Body of pancreas (tissue), 4 donors: ENCODE measurements at regions not wholly inside any gene's neighbourhood (a gene's known extent, or its start where the extent isn't known, plus 50 kb on each side); places are given as distances from the start of the nearest gene placed in this dataset.

Experiments used
- ATAC-seq: fragments of 150-250 bp; one replicate; pipeline ENCODE4 v1.9.1; 2016
- DNase-seq, 4 donors: peaks; one replicate each; pipeline ENCODE4 v3.0.0-alpha.2; 2019
- H3K27ac ChIP-seq, 4 donors: fragments of 200-600 bp; sonication (generic); 1 replicate in 3 of 4; 2 replicates in 1 of 4; pipeline versions ENCODE4 v1.5.1 to v1.6.1; 2016 to 2019; ENCODE audit warnings: mild to moderate bottlenecking in 1 of 4, mixed read lengths in 1 of 4, moderate library complexity in 1 of 4
- H3K27me3 ChIP-seq, 2 donors: fragments of 200-600 bp; sonication (generic); one replicate each; pipeline ENCODE4 v1.6.0; 2016; ENCODE audit warnings: mild to moderate bottlenecking in 1 of 2
- H3K36me3 ChIP-seq, 2 donors: fragments of 200-600 bp; sonication (generic); replicated peaks in 1 of 2; 2 replicates each; pipeline ENCODE4 v1.5.1; 2016; ENCODE audit warnings: low read depth in 2 of 2; ENCODE audit not compliant: insufficient read depth in 1 of 2
- H3K4me1 ChIP-seq: fragments of 200-600 bp; sonication (generic); one replicate; pipeline ENCODE4 v1.6.0; 2016
- H3K4me3 ChIP-seq, 2 donors: fragments of 200-600 bp; sonication (generic); 1 replicate in 1 of 2; 2 replicates in 1 of 2; pipeline ENCODE4 v1.5.1; 2016 to 2019
- H3K9me3 ChIP-seq, 3 donors: fragments of 200-600 bp; sonication (generic); 1 replicate in 2 of 3; 2 replicates in 1 of 3; pipeline ENCODE4 v1.5.1; 2016
- CTCF ChIP-seq, 7 experiments: fragments of 450-650 bp in 4 of 7; fragments of 200-600 bp in 3 of 7; sonication (generic) in 3 of 7; IDR thresholded peaks; one replicate each; pipeline ENCODE4 v1.5.1; 2016 to 2019; ENCODE audit warnings: antibody characterized with exemption in 7 of 7
- POLR2A ChIP-seq, 3 donors: fragments of 450-650 bp; IDR thresholded peaks; one replicate each; pipeline ENCODE4 v1.6.1; 2016; ENCODE audit warnings: antibody characterized with exemption in 3 of 3, mild to moderate bottlenecking in 2 of 3
- WGBS, 2 donors: methylation state at CpG; one replicate each; pipeline ENCODE4 v1.1.5; 2017; 5-methylcytosine and 5-hydroxymethylcytosine counted together
- intact Hi-C: fragments of 100-400 bp; cut with DNase I; formaldehyde crosslinking; loops from one replicate; pipeline ENCODE4 v1.15.1; 2023

DNA sequence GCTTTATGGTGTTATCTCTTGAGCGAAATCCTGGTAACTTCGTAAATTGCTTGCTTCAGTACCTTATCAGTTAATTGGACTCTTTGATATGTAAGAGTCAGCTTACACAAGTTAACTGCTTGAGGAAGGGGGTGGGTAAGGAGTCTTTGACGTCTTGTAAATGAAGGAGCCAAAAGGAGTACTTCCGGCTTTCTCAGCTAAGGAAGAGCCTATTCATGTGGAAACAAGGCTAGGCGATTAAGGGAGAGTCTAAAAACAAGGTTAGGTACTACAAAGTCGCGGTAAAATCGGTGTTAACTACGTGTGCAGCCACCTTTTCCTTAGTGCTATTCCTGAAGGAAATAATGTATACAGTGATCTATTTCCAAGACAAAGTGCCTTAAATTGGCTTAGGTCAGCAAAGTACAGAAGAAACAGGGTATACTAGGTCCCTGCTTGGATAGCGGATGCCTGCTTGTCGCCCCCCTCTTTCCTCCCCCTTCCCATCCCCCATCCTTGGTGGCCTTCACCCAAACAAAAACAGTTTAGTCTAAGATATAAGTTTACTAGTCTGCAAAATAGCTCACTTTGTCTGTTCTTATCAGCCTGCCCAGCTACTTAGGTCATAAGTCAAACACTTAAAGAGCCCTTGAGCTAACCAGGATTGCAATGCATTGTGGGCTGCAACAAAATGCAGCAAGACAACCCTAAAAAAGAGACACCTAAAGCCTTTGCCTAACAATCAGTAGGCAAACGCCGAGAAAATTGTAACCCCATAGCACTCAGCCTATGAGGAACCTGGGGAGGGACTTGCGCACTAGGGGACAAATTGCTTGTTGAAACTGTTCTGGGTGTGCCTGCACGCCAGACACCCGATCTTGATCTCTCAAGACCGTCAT, 147.3 kb downstream of the TRIM27 start:
- no peak for TF ChIP-seq CTCF (IDR thresholded peaks at IDR 0.05)
- no peak for TF ChIP-seq POLR2A (IDR thresholded peaks at IDR 0.05)
- no peak overlapping the region for H3K4me3 ChIP-seq
- intact Hi-C loops, result no loop called here
- no peaks in the 10 kb centered on the region for H3K9me3 ChIP-seq
- no peaks in the 10 kb centered on the region for H3K4me1 ChIP-seq
- WGBS, 2 donors, result 3 to 9% methylated on average over 15 to 17 of the region's 17 CpGs
- DNase-seq, result no peak
- no peak for ATAC-seq
- H3K27me3 ChIP-seq, result peaks cover 0 to 43% of the 10 kb centered on the region in 2 donors
- no peak overlapping the region for H3K27ac ChIP-seq
- H3K36me3 ChIP-seq, result no peaks in the 10 kb centered on the region

GRCh38 chr6:28777147-28777461, 146.7 kb downstream of the TRIM27 start:
- no peak for DNase-seq
- H3K36me3 ChIP-seq, result no peaks in the 10 kb centered on the region
- H3K4me1 ChIP-seq, result no peaks in the 10 kb centered on the region
- no peaks in the 10 kb centered on the region for H3K9me3 ChIP-seq
- no peak for ATAC-seq
- 1 to 6% methylated on average over 4 of the region's 4 CpGs for WGBS, 2 donors
- H3K4me3 ChIP-seq, result no peak overlapping the region
- intact Hi-C loops, result no loop called here
- H3K27ac ChIP-seq, result no peak overlapping the region
- TF ChIP-seq POLR2A (IDR thresholded peaks at IDR 0.05) (no peak), CTCF (IDR thresholded peaks at IDR 0.05) (no peak)
- peaks cover 0 to 41% of the 10 kb centered on the region in 2 donors for H3K27me3 ChIP-seq

DNA sequence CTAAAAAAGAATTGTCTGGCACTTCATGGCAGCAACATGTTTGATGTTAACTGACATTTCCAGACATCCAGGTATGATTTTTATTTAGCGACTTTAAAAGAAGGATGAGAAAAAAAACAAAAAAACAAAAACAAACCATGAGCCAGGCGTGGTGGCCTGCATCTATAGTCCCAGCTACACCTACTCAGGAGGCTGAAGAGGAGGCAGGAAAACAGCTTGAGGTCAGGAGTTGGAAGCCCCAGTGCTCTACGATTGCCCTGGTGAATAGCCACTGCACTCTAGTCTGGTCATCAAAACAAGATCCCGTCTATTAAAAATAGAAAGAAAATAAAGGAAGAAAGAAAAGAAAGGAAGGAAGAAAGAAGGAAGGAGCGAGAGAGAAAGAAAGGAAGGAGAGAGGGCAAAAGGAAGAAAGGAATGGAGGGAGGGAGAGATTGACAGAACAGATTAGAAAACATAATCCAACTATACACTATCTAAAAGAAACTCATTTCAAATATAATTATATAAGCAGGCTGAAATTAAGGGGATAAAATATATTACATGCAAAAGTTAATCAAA, 141.6 kb downstream of the TRIM27 start:
- Histone ChIP-seq H3K4me1 (no peaks in the 10 kb centered on the region), H3K27ac (no peak overlapping the region), H3K27me3 (peaks cover 0 to 24% of the 10 kb centered on the region in 2 donors), H3K36me3 (no peaks in the 10 kb centered on the region), H3K4me3 (no peak overlapping the region), H3K9me3 (no peaks in the 10 kb centered on the region)
- no peak for ATAC-seq
- TF ChIP-seq POLR2A (IDR thresholded peaks at IDR 0.05), result no peak
- TF ChIP-seq CTCF (IDR thresholded peaks at IDR 0.05), result no peak
- DNase-seq, result no peak
- WGBS, 2 donors, result 14 to 19% methylated on average over 5 of the region's 5 CpGs
- intact Hi-C loops, result no loop called here

DNA sequence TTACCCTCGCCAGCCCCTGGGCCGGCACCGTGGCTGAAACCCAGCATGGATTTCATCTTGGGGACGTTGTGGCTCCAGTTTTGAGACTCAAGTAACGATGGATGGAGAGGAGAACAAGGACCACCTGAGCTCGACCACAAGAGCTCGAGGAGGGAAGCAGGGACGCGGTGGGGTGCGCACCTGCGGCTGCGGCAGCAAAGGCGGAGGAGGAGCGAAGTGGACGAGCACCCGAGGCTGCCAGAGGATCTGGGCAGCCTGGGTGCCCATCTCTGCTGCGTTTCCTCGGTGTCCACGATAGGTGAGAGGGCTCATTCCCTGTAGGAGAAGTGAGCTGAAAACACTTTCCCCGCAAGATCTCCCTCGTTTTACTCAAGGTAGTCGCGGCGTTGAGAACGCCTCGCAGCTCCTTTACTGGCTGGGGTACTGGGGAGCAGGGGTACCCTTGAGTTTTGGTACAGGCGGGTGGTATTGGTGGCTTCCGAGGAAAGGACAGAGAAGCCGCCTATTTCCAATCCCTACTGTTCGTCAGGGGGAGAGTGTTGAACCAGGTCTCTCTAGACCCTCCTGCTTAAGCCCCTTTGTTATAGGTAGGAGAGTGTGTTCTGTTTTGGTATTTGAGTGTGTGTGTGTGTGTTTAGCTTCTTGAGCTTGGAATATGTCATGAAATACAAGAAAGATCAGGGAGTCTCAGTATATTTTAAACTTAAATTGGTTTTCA, 137.7 kb downstream of the TRIM27 start:
- 1 to 4% methylated on average over 22 to 30 of the region's 30 CpGs for WGBS, 2 donors
- no peaks in the 10 kb centered on the region for H3K36me3 ChIP-seq
- TF ChIP-seq CTCF (IDR thresholded peaks at IDR 0.05) (no peak), POLR2A (IDR thresholded peaks at IDR 0.05) (no peak)
- no peak for ATAC-seq
- H3K27me3 ChIP-seq, result peaks cover 0 to 22% of the 10 kb centered on the region in 2 donors
- no peaks in the 10 kb centered on the region for H3K9me3 ChIP-seq
- no peak overlapping the region for H3K4me3 ChIP-seq
- no peak overlapping the region for H3K27ac ChIP-seq
- intact Hi-C loops, result no loop called here
- H3K4me1 ChIP-seq, result peaks cover 6% of the 10 kb centered on the region
- no peak for DNase-seq
